Activated T-cell treated with anti-CD3 and anti-CD28 coated beads, Interleukin-2, amount 50 U/mL, for 24 hours (primary cell): ENCODE measurements at regions not wholly inside any gene's neighbourhood (a gene's known extent, or its start where the extent isn't known, plus 50 kb on each side); places are given as distances from the start of the nearest gene placed in this dataset.
"Not testable (repeated sequence)": the region's sequence is repeated elsewhere in the genome, so short reads cannot be mapped to it uniquely, and the experiment has no call there.

Experiments used
- DNase-seq: peaks from one replicate; pipeline ENCODE4 v3.0.0-alpha.2; 2020
- H3K27ac Mint-ChIP-seq: 2 replicates; pipeline ENCODE4 v1.8.0; 2020; ENCODE audit warnings: mild to moderate bottlenecking, mixed read lengths
- H3K27me3 Mint-ChIP-seq: 2 replicates; pipeline ENCODE4 v1.8.0; 2020; ENCODE audit warnings: mixed read lengths
- H3K36me3 Mint-ChIP-seq: 2 replicates; pipeline ENCODE4 v1.8.0; 2020; ENCODE audit warnings: low read depth, mixed read lengths
- H3K4me1 Mint-ChIP-seq: 2 replicates; pipeline ENCODE4 v1.8.0; 2020; ENCODE audit warnings: low read depth, mixed read lengths
- H3K4me3 Mint-ChIP-seq: 2 replicates; pipeline ENCODE4 v1.8.0; 2020; ENCODE audit warnings: mild to moderate bottlenecking, moderate library complexity, mixed read lengths
- H3K9me3 Mint-ChIP-seq: 2 replicates; pipeline ENCODE4 v1.8.0; 2020; ENCODE audit warnings: mixed read lengths

DNA sequence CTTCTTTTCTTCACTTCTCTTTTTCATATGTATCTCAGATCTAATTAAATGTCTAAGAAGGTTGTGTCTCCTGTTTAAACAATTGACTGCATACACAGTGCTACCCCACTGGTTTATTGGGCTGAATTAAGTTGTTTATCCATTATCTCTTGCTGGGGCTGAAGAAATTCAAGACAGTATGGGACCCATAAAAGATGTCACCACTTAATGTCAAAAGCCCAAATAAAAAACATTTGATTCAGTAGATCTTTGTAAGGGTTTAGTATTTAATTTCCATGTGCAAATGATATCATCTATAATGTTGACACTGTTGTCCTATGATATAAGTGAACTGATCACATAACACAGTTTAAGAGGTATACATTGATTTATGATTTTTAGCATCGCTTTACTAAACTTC lies 1431.9 kb upstream of the PCDH20 start:
- no peaks in the 10 kb centered on the region for H3K27me3 Mint-ChIP-seq
- H3K4me1 Mint-ChIP-seq, result no peaks in the 10 kb centered on the region
- no peak for DNase-seq
- no peak overlapping the region for H3K27ac Mint-ChIP-seq
- no peaks in the 10 kb centered on the region for H3K9me3 Mint-ChIP-seq
- no peak overlapping the region for H3K4me3 Mint-ChIP-seq
- no peaks in the 10 kb centered on the region for H3K36me3 Mint-ChIP-seq

DNA sequence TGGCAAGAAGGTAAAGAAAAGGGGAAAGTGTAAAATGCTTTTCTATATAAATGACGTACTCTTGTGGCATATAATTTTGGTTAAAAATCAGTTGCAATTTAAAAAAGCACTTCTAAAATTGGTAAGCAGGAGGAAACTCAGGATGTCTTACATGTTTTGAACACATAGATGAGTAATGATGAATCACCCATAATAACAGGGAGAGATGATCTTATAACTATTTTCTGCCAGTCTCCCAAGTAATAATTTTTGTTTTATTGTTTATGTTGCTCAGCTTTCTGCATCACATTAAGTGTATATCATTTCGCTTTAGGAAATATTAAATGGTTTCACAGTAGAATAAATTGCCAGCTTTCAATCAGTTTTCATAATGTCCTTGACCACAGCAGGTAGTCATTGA lies 1430.7 kb upstream of the PCDH20 start:
- H3K27ac Mint-ChIP-seq, result no peak overlapping the region
- no peak for DNase-seq
- H3K27me3 Mint-ChIP-seq, result no peaks in the 10 kb centered on the region
- H3K36me3 Mint-ChIP-seq, result no peaks in the 10 kb centered on the region
- no peaks in the 10 kb centered on the region for H3K4me1 Mint-ChIP-seq
- peaks cover 5% of the 10 kb centered on the region for H3K9me3 Mint-ChIP-seq
- no peak overlapping the region for H3K4me3 Mint-ChIP-seq

DNA sequence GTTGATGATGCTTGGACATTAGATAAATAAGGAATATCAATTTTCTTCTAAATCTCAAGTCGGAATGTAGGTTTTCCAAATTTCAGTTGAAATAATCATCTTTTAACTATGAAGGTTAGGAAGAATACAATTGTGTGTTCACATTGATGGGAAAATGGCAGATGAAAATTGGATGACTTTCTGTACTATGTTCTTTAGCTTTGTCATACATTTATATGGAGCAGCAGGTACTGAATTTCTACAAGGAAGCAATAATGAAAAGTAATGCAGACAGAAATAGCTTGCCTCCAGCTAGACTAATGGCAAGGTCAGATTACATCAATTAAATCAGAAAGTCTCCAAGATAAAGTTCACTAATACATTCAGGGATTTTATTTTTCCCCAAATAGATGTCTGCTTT lies 1423.7 kb upstream of the PCDH20 start:
- H3K4me1 Mint-ChIP-seq, result no peaks in the 10 kb centered on the region
- H3K27me3 Mint-ChIP-seq, result no peaks in the 10 kb centered on the region
- no peaks in the 10 kb centered on the region for H3K36me3 Mint-ChIP-seq
- H3K27ac Mint-ChIP-seq, result no peak overlapping the region
- peaks cover 7% of the 10 kb centered on the region for H3K9me3 Mint-ChIP-seq
- DNase-seq, result no peak
- no peak overlapping the region for H3K4me3 Mint-ChIP-seq

DNA sequence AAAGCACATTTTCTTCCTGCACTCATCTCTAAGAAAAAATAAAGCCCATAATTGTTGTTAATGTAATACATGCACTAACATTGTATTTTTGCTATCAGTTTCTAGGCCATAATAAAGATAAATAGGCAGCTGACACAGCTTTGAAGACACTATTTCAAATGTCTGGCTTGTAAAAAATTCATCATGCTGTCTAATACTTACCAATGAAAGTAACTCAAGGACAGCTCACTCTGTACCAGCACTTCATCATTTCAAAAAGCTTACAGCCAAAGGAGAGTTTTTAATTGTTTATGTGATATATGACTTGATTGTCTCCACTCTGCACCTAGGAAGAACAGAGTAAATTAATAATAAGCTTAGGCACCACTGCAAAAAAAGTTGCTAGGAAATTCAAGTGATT lies 1423.3 kb upstream of the PCDH20 start:
- H3K9me3 Mint-ChIP-seq, result peaks cover 7% of the 10 kb centered on the region
- no peak overlapping the region for H3K4me3 Mint-ChIP-seq
- DNase-seq, result no peak
- no peaks in the 10 kb centered on the region for H3K27me3 Mint-ChIP-seq
- no peaks in the 10 kb centered on the region for H3K4me1 Mint-ChIP-seq
- no peaks in the 10 kb centered on the region for H3K36me3 Mint-ChIP-seq
- H3K27ac Mint-ChIP-seq, result no peak overlapping the region

DNA sequence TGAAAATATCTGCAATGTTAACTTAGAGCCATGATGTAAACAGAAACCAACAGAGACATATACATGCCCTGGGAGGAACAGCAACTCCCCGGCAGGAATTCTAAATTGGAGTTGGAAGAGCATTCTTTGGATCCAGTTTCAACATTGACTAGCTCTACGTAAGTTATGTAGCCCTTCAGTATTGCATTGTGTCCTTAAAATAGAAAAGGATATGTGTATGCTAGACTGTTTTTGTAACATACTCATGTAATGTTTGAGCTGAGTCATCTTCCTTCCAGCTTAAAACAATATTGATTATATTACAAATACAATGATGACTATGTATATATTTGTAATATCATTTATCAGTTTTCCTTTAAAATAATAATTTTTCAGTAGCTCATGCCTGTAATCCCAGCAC lies 1422.2 kb upstream of the PCDH20 start:
- H3K27me3 Mint-ChIP-seq, result no peaks in the 10 kb centered on the region
- peaks cover 7% of the 10 kb centered on the region for H3K9me3 Mint-ChIP-seq
- H3K27ac Mint-ChIP-seq, result no peak overlapping the region
- H3K4me3 Mint-ChIP-seq, result no peak overlapping the region
- H3K4me1 Mint-ChIP-seq, result no peaks in the 10 kb centered on the region
- no peak for DNase-seq
- no peaks in the 10 kb centered on the region for H3K36me3 Mint-ChIP-seq

DNA sequence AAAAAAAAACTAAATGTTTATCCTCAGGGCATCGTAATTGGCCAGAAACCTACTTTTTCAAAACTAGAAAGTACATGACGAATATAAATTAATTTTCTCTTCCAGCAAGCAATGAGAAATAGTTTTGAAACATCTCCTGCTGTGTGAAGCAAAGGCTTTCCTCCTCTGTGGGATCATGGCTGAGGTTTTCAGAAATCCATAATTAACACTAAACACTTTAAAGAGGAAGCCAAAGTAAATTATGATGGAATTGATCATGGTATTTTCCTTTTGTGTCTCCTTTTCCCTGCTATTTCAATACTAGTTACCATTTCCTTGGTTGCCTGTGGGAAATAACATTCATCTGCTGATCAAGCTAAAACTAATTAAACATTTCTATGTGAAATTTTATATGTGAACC lies 1413.8 kb upstream of the PCDH20 start:
- no peak overlapping the region for H3K4me3 Mint-ChIP-seq
- peaks cover 21% of the 10 kb centered on the region for H3K9me3 Mint-ChIP-seq
- H3K27me3 Mint-ChIP-seq, result no peaks in the 10 kb centered on the region
- DNase-seq, result no peak
- no peak overlapping the region for H3K27ac Mint-ChIP-seq
- H3K36me3 Mint-ChIP-seq, result no peaks in the 10 kb centered on the region
- H3K4me1 Mint-ChIP-seq, result no peaks in the 10 kb centered on the region

DNA sequence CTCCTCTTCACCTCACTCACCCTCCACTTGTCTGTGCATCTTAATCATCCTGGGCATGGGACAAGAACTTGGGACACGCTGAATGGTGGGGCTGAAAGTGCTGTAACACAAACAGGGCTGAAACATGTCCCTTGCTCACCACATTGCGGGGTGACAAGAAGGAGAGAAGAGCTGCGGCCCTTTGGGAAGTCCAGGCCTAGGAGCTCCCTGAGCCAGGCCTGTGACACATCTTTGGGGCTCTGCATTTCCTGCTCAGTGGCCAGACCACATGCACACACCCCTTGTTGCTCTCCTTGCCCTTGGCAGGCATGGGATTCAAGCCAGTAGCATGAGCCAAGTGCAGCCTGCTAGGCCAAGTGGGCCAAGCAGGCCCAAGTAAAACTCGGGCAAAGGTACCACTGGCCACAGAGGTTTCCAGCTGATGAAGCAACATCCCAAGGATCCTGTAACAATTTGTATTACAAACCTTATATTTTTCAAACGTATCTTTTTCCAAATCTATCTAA lies 1384.3 kb upstream of the PCDH20 start:
- H3K36me3 Mint-ChIP-seq, result no peaks in the 10 kb centered on the region
- no peaks in the 10 kb centered on the region for H3K4me1 Mint-ChIP-seq
- no peak overlapping the region for H3K27ac Mint-ChIP-seq
- peaks cover 2% of the 10 kb centered on the region for H3K9me3 Mint-ChIP-seq
- H3K27me3 Mint-ChIP-seq, result no peaks in the 10 kb centered on the region
- H3K4me3 Mint-ChIP-seq, result no peak overlapping the region
- DNase-seq, result no peak

DNA sequence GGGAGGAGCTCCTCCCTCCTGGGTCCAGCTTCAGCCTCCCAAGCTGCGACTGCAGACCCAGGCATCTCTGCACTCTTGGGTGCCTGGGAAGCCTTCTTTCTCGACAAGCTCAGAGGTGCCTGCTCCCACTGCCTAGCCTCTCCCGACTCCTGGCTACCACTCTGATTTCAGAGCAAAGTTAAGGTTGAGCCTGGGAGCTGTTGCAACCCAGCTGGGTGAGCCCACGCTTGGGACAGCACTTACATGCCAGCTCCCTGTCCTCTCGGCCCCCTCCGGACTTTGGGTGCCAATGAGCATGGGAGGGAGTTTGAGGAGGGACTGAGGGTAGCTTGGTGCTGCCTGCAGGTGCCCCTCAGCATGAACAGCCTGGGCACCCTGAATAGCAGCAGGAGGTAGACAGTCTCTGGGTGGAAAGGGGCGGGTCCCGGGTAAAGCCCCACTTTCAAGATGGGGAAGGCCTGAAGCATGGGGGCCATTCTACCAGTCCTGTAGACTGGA lies 1383.4 kb upstream of the PCDH20 start:
- H3K27me3 Mint-ChIP-seq, result no peaks in the 10 kb centered on the region
- H3K9me3 Mint-ChIP-seq, result peaks cover 2% of the 10 kb centered on the region
- H3K4me1 Mint-ChIP-seq, result no peaks in the 10 kb centered on the region
- H3K4me3 Mint-ChIP-seq, result no peak overlapping the region
- H3K27ac Mint-ChIP-seq, result no peak overlapping the region
- no peak for DNase-seq
- H3K36me3 Mint-ChIP-seq, result no peaks in the 10 kb centered on the region

DNA sequence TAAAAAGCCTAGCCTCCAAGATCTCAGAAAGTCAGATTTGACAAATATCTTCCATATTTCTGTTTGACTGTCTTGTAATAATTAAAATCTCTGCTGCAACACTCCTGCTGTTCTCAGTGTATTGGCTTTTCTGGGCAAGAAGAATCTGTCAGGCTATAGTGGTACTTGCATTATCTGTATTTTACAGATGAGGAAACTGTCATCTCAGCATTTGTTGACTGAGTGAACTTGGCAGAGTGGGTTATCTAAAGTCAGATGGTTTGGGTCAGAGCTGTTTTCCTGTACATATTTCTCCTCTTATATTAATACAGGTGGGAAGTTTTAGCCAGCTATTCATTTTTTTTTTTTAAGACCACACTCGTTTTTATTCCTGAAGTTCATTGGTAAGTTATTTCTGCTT lies 1378.2 kb upstream of the PCDH20 start:
- DNase-seq, result no peak
- no peaks in the 10 kb centered on the region for H3K36me3 Mint-ChIP-seq
- H3K4me1 Mint-ChIP-seq, result no peaks in the 10 kb centered on the region
- no peaks in the 10 kb centered on the region for H3K9me3 Mint-ChIP-seq
- no peak overlapping the region for H3K4me3 Mint-ChIP-seq
- no peaks in the 10 kb centered on the region for H3K27me3 Mint-ChIP-seq
- H3K27ac Mint-ChIP-seq, result no peak overlapping the region

DNA sequence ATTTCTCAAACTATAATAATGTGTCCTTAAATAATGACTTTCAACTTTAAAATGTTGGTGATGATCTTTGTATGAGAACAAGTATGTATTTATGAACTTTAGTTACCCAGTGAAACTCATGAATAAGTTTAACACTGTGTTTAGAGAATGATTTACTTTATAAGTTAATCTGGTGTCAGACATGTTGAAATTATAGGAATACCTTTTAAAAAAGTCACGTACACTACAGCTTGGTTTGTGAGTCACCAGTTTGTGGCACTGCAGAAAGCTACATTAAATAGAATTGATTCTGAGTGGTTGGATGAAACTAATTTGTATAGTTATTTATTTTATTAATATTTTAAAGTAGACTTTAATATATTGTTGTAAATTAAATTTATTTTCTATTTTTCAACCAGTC lies 1366.2 kb upstream of the PCDH20 start:
- no peaks in the 10 kb centered on the region for H3K36me3 Mint-ChIP-seq
- H3K9me3 Mint-ChIP-seq, result peaks cover 8% of the 10 kb centered on the region
- H3K27me3 Mint-ChIP-seq, result no peaks in the 10 kb centered on the region
- no peak for DNase-seq
- H3K27ac Mint-ChIP-seq, result no peak overlapping the region
- no peak overlapping the region for H3K4me3 Mint-ChIP-seq
- no peaks in the 10 kb centered on the region for H3K4me1 Mint-ChIP-seq

DNA sequence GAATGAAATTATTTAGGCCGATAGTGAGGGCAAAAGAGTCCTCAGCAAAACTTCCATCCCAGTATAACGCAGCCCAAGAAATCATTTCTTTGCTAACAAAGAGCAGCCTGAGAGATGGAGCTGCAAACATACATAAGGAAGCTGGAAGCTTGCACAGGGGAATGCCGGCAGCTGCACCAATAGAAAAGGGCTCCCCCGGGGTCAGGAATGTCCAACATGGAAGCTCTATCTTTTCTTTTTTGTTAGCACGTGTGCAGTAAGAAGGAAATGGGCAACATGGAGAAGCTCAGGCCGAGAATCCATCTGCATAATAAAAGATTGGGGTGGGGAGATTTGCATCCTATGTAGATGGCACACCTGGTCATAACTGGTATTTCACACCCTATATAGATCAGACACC lies 1363.5 kb upstream of the PCDH20 start:
- DNase-seq, result no peak

DNA sequence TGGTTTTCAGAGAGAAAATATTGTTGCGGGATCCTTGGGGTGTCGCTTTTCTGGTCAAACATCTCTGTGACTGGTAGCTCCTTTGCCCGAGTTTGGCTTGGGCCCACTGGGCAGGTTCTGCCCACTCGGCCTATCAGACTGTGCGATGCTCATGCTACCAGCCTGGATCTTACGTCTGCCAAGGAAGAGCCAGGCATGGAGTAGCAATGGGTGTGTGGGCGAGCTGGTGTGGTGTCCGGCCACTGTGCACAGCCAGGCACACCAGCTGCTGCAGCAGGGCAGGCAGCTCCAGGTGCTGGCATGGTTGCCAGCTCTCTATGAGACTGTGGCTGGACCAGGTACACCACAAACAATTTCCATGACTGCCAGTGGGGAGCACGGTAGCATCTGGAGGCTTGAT lies 1351.8 kb upstream of the PCDH20 start:
- Mint-ChIP-seq H3K27ac (no peak overlapping the region), H3K4me1 (no peaks in the 10 kb centered on the region), H3K36me3 (no peaks in the 10 kb centered on the region), H3K9me3 (peaks cover 8% of the 10 kb centered on the region), H3K4me3 (no peak overlapping the region), H3K27me3 (no peaks in the 10 kb centered on the region)
- no peak for DNase-seq

More for the DNA sequence above, 1363.5 kb upstream of the PCDH20 start:
- Mint-ChIP-seq H3K4me3 (no peak overlapping the region), H3K27ac (no peak overlapping the region), H3K36me3 (no peaks in the 10 kb centered on the region), H3K9me3 (peaks cover 5% of the 10 kb centered on the region), H3K4me1 (no peaks in the 10 kb centered on the region), H3K27me3 (no peaks in the 10 kb centered on the region)

DNA sequence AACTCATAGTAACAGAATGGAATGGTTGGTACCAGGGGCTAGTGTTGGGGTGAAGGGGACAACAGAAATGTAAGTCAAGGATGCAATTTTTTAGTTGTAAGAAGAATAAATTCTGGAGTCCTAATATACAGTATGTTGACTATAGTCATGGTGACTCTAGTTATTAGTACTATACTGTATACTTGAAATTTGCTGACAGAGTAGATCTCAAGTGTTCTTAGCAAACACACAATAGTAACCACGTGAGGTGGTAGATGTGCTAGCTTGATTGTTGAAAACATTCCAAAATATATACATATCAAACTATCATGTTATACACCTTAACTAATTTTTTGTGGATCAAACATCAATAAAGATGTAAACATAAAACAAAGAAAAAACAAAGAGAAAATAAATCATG lies 1345.1 kb upstream of the PCDH20 start:
- no peak overlapping the region for H3K27ac Mint-ChIP-seq
- H3K4me3 Mint-ChIP-seq, result no peak overlapping the region
- H3K27me3 Mint-ChIP-seq, result no peaks in the 10 kb centered on the region
- H3K36me3 Mint-ChIP-seq, result no peaks in the 10 kb centered on the region
- no peak for DNase-seq
- H3K9me3 Mint-ChIP-seq, result peaks cover 15% of the 10 kb centered on the region
- no peaks in the 10 kb centered on the region for H3K4me1 Mint-ChIP-seq

DNA sequence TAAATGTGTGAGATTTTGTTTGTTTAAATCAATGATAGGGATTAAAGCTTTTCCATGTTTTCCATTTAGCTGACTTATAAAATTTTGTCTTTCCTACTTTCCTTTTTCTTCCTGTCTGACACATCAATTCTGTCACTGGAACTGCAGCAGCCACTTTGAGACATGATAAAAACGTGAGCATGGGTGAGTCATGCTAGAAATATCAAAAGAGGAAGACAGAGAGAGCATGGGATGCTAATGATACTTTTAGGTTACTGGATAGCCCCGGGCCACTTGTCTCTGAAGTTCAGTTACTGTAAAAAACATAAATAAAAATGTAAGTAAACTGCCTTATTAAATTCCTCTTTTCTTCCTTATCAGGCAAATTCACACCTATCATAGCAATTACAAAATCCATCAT lies 1332.0 kb upstream of the PCDH20 start:
- no peak for DNase-seq
- Mint-ChIP-seq H3K27me3 (no peaks in the 10 kb centered on the region), H3K36me3 (no peaks in the 10 kb centered on the region), H3K9me3 (peaks cover 2% of the 10 kb centered on the region), H3K4me3 (no peak overlapping the region), H3K27ac (no peak overlapping the region), H3K4me1 (no peaks in the 10 kb centered on the region)

DNA sequence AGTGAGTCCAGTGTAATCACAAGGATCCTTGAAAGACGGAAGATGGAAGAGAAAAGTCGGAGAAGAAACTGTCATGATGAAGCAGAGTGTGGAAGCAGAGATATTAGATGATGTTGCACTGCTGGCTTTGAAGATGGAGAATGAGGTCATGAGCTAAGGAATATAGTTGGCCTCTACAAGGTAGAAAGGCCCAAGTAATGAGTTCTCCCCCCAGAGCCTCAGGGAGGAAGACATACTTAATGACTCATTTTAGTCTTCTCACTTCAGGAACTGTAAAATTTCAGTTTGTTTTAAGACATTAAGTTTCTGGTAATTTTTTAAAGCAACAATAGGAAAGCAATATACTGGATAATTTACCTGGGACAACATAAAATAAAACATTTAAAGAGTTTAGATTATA lies 1331.5 kb upstream of the PCDH20 start:
- H3K4me3 Mint-ChIP-seq, result no peak overlapping the region
- H3K9me3 Mint-ChIP-seq, result no peaks in the 10 kb centered on the region
- H3K4me1 Mint-ChIP-seq, result no peaks in the 10 kb centered on the region
- H3K27ac Mint-ChIP-seq, result no peak overlapping the region
- DNase-seq, result no peak
- H3K27me3 Mint-ChIP-seq, result no peaks in the 10 kb centered on the region
- H3K36me3 Mint-ChIP-seq, result no peaks in the 10 kb centered on the region

DNA sequence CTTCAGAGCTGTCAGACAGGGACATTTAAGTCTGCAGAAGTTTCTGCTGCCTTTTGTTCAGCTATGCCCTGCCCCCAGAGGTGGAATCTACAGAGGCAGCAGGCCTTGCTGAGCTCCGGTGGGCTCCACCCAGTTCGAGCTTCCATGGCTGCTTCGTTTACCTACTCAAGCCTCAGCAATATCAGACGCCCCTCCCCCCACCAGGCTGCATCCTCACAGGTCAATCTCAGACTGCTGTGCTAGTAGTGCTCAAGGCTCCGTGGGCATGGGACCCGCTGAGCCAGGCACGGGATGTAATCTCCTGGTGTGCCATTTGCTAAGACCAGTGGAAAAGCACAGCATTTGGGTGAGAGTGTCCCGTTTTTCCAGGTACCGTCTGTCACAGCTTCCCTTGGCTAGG lies 1314.1 kb upstream of the PCDH20 start:
- not testable (repeated sequence) for H3K27me3 Mint-ChIP-seq, H3K27ac Mint-ChIP-seq, DNase-seq, H3K36me3 Mint-ChIP-seq, H3K4me3 Mint-ChIP-seq, H3K4me1 Mint-ChIP-seq
- peaks cover 26% of the 10 kb centered on the region for H3K9me3 Mint-ChIP-seq
